Ovary (tissue), 7 donors: ENCODE measurements at regions not wholly inside any gene's neighbourhood (a gene's known extent, or its start where the extent isn't known, plus 50 kb on each side); places are given as distances from the start of the nearest gene placed in this dataset.

ENCODE experiments used
- DNase-seq, 5 donors: peaks; one replicate each; pipeline ENCODE4 v3.0.0-alpha.2; 2019 to 2020
- H3K27ac ChIP-seq, 2 donors: fragments of 200-600 bp; one replicate each; pipeline versions ENCODE4 v1.5.1 to v1.8.0; 2019 to 2022
- H3K27me3 ChIP-seq: fragments of 200-600 bp; one replicate; pipeline ENCODE4 v1.8.0; 2022
- H3K36me3 ChIP-seq: fragments of 200-600 bp; sonication (generic); one replicate; pipeline ENCODE4 v1.5.1; 2019
- H3K4me1 ChIP-seq: one replicate; pipeline ENCODE4 v1.8.1; 2013; ENCODE audit warnings: mild to moderate bottlenecking, moderate library complexity; ENCODE audit not compliant: insufficient read depth
- H3K4me3 ChIP-seq: fragments of 200-600 bp; sonication (generic); one replicate; pipeline ENCODE4 v1.5.1; 2017
- H3K9me3 ChIP-seq, 2 donors: fragments of 200-600 bp in 1 of 2; sonication (generic) in 1 of 2; one replicate each; pipeline versions ENCODE4 v1.5.1 to v1.8.1; 2013 to 2019; ENCODE audit warnings: mild to moderate bottlenecking in 1 of 2, moderate library complexity in 1 of 2
- CTCF ChIP-seq, 3 donors: fragments of 450-650 bp in 2 of 3; fragments of 200-600 bp in 1 of 3; IDR thresholded peaks; one replicate each; pipeline versions ENCODE4 v1.5.1 to v1.8.0; 2016 to 2022; ENCODE audit warnings: antibody characterized with exemption in 3 of 3, mild to moderate bottlenecking in 1 of 3
- EP300 ChIP-seq: sonication (generic); formaldehyde crosslinking; IDR thresholded peaks from one replicate; pipeline ENCODE4 v1.6.1; 2017; ENCODE audit warnings: antibody characterized with exemption
- POLR2A ChIP-seq: fragments of 450-650 bp; IDR thresholded peaks from one replicate; pipeline ENCODE4 v1.6.1; 2017; ENCODE audit warnings: antibody characterized with exemption, mild to moderate bottlenecking, moderate library complexity
- WGBS, 3 donors: extraction: QIAGEN DNeasy Blood & Tissue Kit in 1 of 3; methylation state at CpG; one replicate each; pipeline versions ENCODE4 v1.1.5 to v1.1.7; 2013 to 2017; 5-methylcytosine and 5-hydroxymethylcytosine counted together
- intact Hi-C, 4 donors: fragments of 100-400 bp; cut with DNase I; formaldehyde crosslinking; loops; one replicate each; pipeline versions ENCODE4 v1.11.0 to v1.15.1; 2022 to 2023
- donor health status: DM: no; HTN: no; CAD: no; lungs with moderate emphysema.
- donor health status: DM: no; HTN: no; CAD: no.
- donor health status: Bipolar disorder and iron deficiency.
- donor health status: DM: no; HTN: no; CAD: no.
- donor health status: DM: yes; HTN: yes; CAD: no.

DNA sequence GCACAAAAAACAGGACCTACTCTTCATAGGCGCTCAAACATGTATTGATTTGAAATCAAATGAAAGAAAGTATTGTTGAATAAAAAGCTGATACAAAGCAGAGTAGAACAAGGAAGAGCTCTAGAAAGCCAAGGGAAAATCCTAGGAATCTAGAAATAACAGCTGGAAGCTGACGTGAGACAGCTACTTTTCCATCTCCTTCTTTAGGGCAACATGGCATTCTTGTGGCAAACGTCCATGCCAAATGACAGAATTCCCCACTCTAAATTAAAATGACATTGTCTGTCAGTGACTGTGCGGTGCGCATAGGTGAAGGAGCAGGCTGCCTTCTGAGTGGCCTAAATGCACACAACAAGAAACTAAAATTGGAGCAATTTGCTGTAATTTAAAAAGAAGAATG lies 557.4 kb downstream of the SOX11 start:
- no peaks in the 10 kb centered on the region for H3K4me1 ChIP-seq
- TF ChIP-seq EP300, result no peak
- TF ChIP-seq POLR2A, result no peak
- no peak for TF ChIP-seq CTCF (IDR thresholded peaks at IDR 0.05)
- WGBS, 3 donors, result 74 to 77% (median 75%) methylated on average over 5 of the region's 5 CpGs

GRCh38 chr2:6254441-6254840 lies 562.3 kb downstream of the SOX11 start:
- no peak for DNase-seq
- intact Hi-C loops, result no loop called here
- WGBS, 3 donors, result 5 to 57% (median 37%) methylated on average over 2 of the region's 2 CpGs
- no peak for TF ChIP-seq POLR2A
- TF ChIP-seq EP300, result no peak
- no peak for TF ChIP-seq CTCF (IDR thresholded peaks at IDR 0.05)
- Histone ChIP-seq H3K27ac (no peak overlapping the region), H3K4me3 (no peak overlapping the region), H3K4me1 (no peaks in the 10 kb centered on the region), H3K27me3 (no peaks in the 10 kb centered on the region), H3K36me3 (no peaks in the 10 kb centered on the region), H3K9me3 (no peaks in the 10 kb centered on the region)

More for the DNA sequence above, 557.4 kb downstream of the SOX11 start:
- Histone ChIP-seq H3K4me3 (no peak overlapping the region), H3K27me3 (no peaks in the 10 kb centered on the region), H3K27ac (no peak overlapping the region), H3K9me3 (no peaks in the 10 kb centered on the region), H3K36me3 (no peaks in the 10 kb centered on the region)
- no peak for DNase-seq
- intact Hi-C loops, result no loop called here

- intact Hi-C loops, result no loop called here
- DNase-seq, result no peak
Observed at GRCh38 chr2:6264198-6264597, 572.0 kb downstream of the SOX11 start.

GRCh38 chr2:6281524-6281923 lies 584.2 kb downstream of the CMPK2 start:
- no peaks in the 10 kb centered on the region for H3K9me3 ChIP-seq
- H3K4me1 ChIP-seq, result no peaks in the 10 kb centered on the region
- DNase-seq, result no peak
- intact Hi-C loops, result no loop called here
- H3K4me3 ChIP-seq, result no peak overlapping the region
- H3K27me3 ChIP-seq, result no peaks in the 10 kb centered on the region
- TF ChIP-seq CTCF (IDR thresholded peaks at IDR 0.05) (no peak), EP300 (no peak), POLR2A (no peak)
- no peaks in the 10 kb centered on the region for H3K36me3 ChIP-seq
- WGBS, 3 donors, result 72 to 81% (median 78%) methylated on average over 5 of the region's 5 CpGs
- no peak overlapping the region for H3K27ac ChIP-seq

More at GRCh38 chr2:6264198-6264597, 572.0 kb downstream of the SOX11 start:
- H3K27me3 ChIP-seq, result no peaks in the 10 kb centered on the region
- H3K9me3 ChIP-seq, result no peaks in the 10 kb centered on the region
- H3K4me3 ChIP-seq, result no peak overlapping the region
- WGBS, 3 donors, result 83 to 90% (median 89%) methylated on average over 3 of the region's 3 CpGs
- no peaks in the 10 kb centered on the region for H3K36me3 ChIP-seq
- H3K4me1 ChIP-seq, result no peaks in the 10 kb centered on the region
- no peak for TF ChIP-seq EP300
- TF ChIP-seq POLR2A, result no peak
- no peak for TF ChIP-seq CTCF (IDR thresholded peaks at IDR 0.05)
- no peak overlapping the region for H3K27ac ChIP-seq

GRCh38 chr2:6283259-6283658 lies 582.4 kb downstream of the CMPK2 start:
- no peak overlapping the region for H3K4me3 ChIP-seq
- TF ChIP-seq EP300 (no peak), CTCF (IDR thresholded peaks at IDR 0.05) (no peak), POLR2A (no peak)
- no peaks in the 10 kb centered on the region for H3K9me3 ChIP-seq
- H3K4me1 ChIP-seq, result no peaks in the 10 kb centered on the region
- H3K27me3 ChIP-seq, result no peaks in the 10 kb centered on the region
- intact Hi-C loops, result no loop called here
- WGBS, 3 donors, result 78 to 96% (median 79%) methylated on average over 24 of the region's 24 CpGs
- no peak for DNase-seq
- H3K27ac ChIP-seq, result no peak overlapping the region
- no peaks in the 10 kb centered on the region for H3K36me3 ChIP-seq
